Mesenchymal stem cell (in vitro differentiated cells and primary cell): ENCODE measurements at regions not wholly inside any gene's neighbourhood (a gene's known extent, or its start where the extent isn't known, plus 50 kb on each side); places are given as distances from the start of the nearest gene placed in this dataset.
A peak's percentile ranks its signal among the peaks of the same experiment; 100 is the strongest.

ENCODE experiments used
- DNase-seq: peaks from one replicate; pipeline ENCODE4 v3.0.0-alpha.2; 2013
- H2AFZ ChIP-seq: one replicate; pipeline ENCODE4 v1.6.1; 2013; ENCODE audit warnings: low read depth, mild to moderate bottlenecking, control low read depth, inconsistent platforms, low read length, moderate library complexity
- H2AK5ac ChIP-seq: 2 replicates; pipeline ENCODE4 v1.6.1; 2013; ENCODE audit warnings: low read length, moderate library complexity, mild to moderate bottlenecking, inconsistent platforms; ENCODE audit not compliant: severe bottlenecking
- H2BK120ac ChIP-seq: one replicate; pipeline ENCODE4 v1.6.1; 2013; ENCODE audit warnings: low read depth, mild to moderate bottlenecking, inconsistent platforms, low read length, moderate library complexity
- H2BK12ac ChIP-seq, 2 experiments: one replicate each; pipeline ENCODE4 v1.6.1; 2013; ENCODE audit warnings: inconsistent platforms in 2 of 2, low read length in 2 of 2, mild to moderate bottlenecking in 2 of 2, moderate library complexity in 2 of 2, control low read depth in 1 of 2
- H2BK15ac ChIP-seq: one replicate; pipeline ENCODE4 v1.6.1; 2013; ENCODE audit warnings: mild to moderate bottlenecking, low read depth, inconsistent platforms; ENCODE audit not compliant: poor library complexity, severe bottlenecking
- H2BK5ac ChIP-seq: 2 replicates; pipeline ENCODE4 v1.6.1; 2013; ENCODE audit warnings: low read depth, mild to moderate bottlenecking, low read length, control low read depth, inconsistent platforms; ENCODE audit not compliant: poor library complexity, severe bottlenecking
- H3K14ac ChIP-seq, 2 experiments: one replicate each; pipeline ENCODE4 v1.6.1; 2013; ENCODE audit warnings: inconsistent platforms in 2 of 2, low read length in 2 of 2, control low read depth in 1 of 2, mild to moderate bottlenecking in 1 of 2, moderate library complexity in 1 of 2
- H3K18ac ChIP-seq, 2 experiments: one replicate each; pipeline ENCODE4 v1.6.1; 2013; ENCODE audit warnings: inconsistent platforms in 2 of 2, low read length in 2 of 2, control low read depth in 1 of 2, low read depth in 1 of 2, mild to moderate bottlenecking in 1 of 2
- H3K23ac ChIP-seq, 2 experiments: one replicate each; pipeline ENCODE4 v1.6.1; 2013; ENCODE audit warnings: inconsistent platforms in 2 of 2, low read length in 2 of 2, mild to moderate bottlenecking in 2 of 2, moderate library complexity in 2 of 2, control low read depth in 1 of 2
- H3K27ac ChIP-seq: 2 replicates; pipeline ENCODE4 v1.5.1; 2013; ENCODE audit warnings: mild to moderate bottlenecking, moderate library complexity, low read length, control low read depth, inconsistent platforms; ENCODE audit not compliant: poor library complexity, severe bottlenecking
- H3K27me3 ChIP-seq, 2 experiments: 2 replicates each; pipeline versions ENCODE4 v1.6.1 to v1.7.0; 2013; ENCODE audit warnings: low read length in 2 of 2, mild to moderate bottlenecking in 2 of 2, moderate library complexity in 2 of 2, control low read depth in 1 of 2, inconsistent platforms in 1 of 2; ENCODE audit not compliant: control insufficient read depth in 1 of 2, insufficient read depth in 1 of 2
- H3K36me3 ChIP-seq, 2 experiments: 2 replicates each; pipeline versions ENCODE4 v1.6.1 to v1.7.0; 2013; ENCODE audit warnings: low read length in 2 of 2, control low read depth in 1 of 2, inconsistent platforms in 1 of 2, low read depth in 1 of 2, mild to moderate bottlenecking in 1 of 2; ENCODE audit not compliant: insufficient read depth in 2 of 2, control insufficient read depth in 1 of 2
- H3K4ac ChIP-seq, 2 experiments: one replicate each; pipeline ENCODE4 v1.6.1; 2013; ENCODE audit warnings: inconsistent platforms in 2 of 2, low read length in 2 of 2, mild to moderate bottlenecking in 2 of 2, moderate library complexity in 2 of 2, control low read depth in 1 of 2, low read depth in 1 of 2
- H3K4me1 ChIP-seq: 2 replicates; pipeline ENCODE4 v1.6.1; 2013; ENCODE audit warnings: low read depth, low read length, control low read depth; ENCODE audit not compliant: control insufficient read depth, insufficient read depth
- H3K4me2 ChIP-seq: 2 replicates; pipeline ENCODE4 v1.6.1; 2013; ENCODE audit warnings: low read length, mild to moderate bottlenecking, inconsistent platforms; ENCODE audit not compliant: poor library complexity, severe bottlenecking
- H3K4me3 ChIP-seq, 2 experiments: 2 replicates each; pipeline versions ENCODE4 v1.5.1 to v1.7.0; 2013; ENCODE audit warnings: low read length in 2 of 2, mild to moderate bottlenecking in 2 of 2, control low read depth in 1 of 2, low read depth in 1 of 2; ENCODE audit not compliant: insufficient read depth in 1 of 2
- H3K79me1 ChIP-seq: replicated peaks from 2 replicates; pipeline ENCODE4 v1.6.1; 2013; ENCODE audit warnings: mild to moderate bottlenecking, control low read depth, low read length, inconsistent platforms; ENCODE audit not compliant: poor library complexity, severe bottlenecking
- H3K9ac ChIP-seq: 2 replicates; pipeline ENCODE4 v1.7.0; 2013; ENCODE audit warnings: mild to moderate bottlenecking, low read length, moderate library complexity
- H3K9me3 ChIP-seq: 2 replicates; pipeline ENCODE4 v1.7.0; 2013; ENCODE audit warnings: mild to moderate bottlenecking, low read length; ENCODE audit not compliant: control insufficient read depth
- H4K8ac ChIP-seq: one replicate; pipeline ENCODE4 v1.6.1; 2013; ENCODE audit warnings: inconsistent platforms, mild to moderate bottlenecking, low read length, moderate library complexity
- H4K91ac ChIP-seq: one replicate; pipeline ENCODE4 v1.6.1; 2013; ENCODE audit warnings: mild to moderate bottlenecking, low read length, inconsistent platforms
- WGBS: methylation state at CpG from one replicate; pipeline ENCODE4 v1.1.7; 2013; ENCODE audit warnings: mixed read lengths; 5-methylcytosine and 5-hydroxymethylcytosine counted together

DNA sequence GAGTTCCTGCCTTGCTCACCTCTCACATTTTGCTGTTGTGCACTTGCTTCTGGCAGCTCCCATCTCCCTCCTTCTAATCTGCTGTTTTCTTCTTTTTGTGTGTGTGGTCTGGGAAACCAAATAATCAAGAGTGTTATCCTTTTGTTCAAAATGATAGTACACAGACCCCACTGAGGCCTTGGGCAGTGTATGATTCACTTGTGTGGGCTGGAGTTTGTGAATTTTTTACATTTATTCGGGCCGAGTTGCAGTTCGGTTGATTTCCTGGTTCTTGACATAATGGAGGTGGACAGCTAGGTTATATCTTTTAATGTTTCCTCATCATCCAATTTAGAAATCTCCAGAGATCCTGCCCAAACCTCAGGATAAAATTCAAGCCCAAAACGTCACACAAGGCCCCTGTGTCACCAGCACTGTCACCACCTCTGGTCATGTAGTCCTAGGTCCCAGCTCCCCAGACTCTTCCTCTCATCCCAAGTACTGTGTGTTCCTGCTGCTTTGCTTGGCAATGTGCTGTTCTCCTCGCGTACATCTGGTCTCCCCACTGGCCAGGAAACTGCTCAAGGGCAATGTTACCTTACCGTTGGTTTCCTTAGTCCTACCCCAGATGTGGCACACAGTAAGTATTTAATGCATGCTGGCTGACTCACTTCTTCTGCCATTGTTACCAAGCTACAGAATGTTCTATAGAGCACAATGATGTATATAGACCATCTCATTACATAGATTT lies 55.7 kb upstream of the PHACTR2 start:
- no peak overlapping the region for H2AFZ ChIP-seq
- H2BK5ac ChIP-seq: no peak overlapping the region
- H2BK12ac ChIP-seq: no peak overlapping the region
- H3K79me1 ChIP-seq: no peaks in the 10 kb centered on the region
- no peak overlapping the region for H4K8ac ChIP-seq
- H4K91ac ChIP-seq: no peak overlapping the region
- peak overlapping the region in 1 of 2 experiments; percentile 87 for H3K14ac ChIP-seq
- no peak overlapping the region for H2BK15ac ChIP-seq
- no peak overlapping the region for H3K23ac ChIP-seq
- no peak overlapping the region for H3K27ac ChIP-seq
- H3K27me3 ChIP-seq: no peaks in the 10 kb centered on the region
- no peak overlapping the region for H3K4me3 ChIP-seq
- no peak overlapping the region for H2AK5ac ChIP-seq
- H3K9ac ChIP-seq: no peak overlapping the region
- H2BK120ac ChIP-seq: no peak overlapping the region
- H3K4ac ChIP-seq: no peak overlapping the region
- peak overlapping the region in 1 of 2 experiments; percentile 74 for H3K18ac ChIP-seq
- no peaks in the 10 kb centered on the region for H3K9me3 ChIP-seq
- H3K4me2 ChIP-seq: no peak overlapping the region
- H3K36me3 ChIP-seq: no peaks in the 10 kb centered on the region
- peaks cover 2% of the 10 kb centered on the region for H3K4me1 ChIP-seq
- DNase-seq: no peak
- WGBS: 67% methylated on average over 6 of the region's 7 CpGs

DNA sequence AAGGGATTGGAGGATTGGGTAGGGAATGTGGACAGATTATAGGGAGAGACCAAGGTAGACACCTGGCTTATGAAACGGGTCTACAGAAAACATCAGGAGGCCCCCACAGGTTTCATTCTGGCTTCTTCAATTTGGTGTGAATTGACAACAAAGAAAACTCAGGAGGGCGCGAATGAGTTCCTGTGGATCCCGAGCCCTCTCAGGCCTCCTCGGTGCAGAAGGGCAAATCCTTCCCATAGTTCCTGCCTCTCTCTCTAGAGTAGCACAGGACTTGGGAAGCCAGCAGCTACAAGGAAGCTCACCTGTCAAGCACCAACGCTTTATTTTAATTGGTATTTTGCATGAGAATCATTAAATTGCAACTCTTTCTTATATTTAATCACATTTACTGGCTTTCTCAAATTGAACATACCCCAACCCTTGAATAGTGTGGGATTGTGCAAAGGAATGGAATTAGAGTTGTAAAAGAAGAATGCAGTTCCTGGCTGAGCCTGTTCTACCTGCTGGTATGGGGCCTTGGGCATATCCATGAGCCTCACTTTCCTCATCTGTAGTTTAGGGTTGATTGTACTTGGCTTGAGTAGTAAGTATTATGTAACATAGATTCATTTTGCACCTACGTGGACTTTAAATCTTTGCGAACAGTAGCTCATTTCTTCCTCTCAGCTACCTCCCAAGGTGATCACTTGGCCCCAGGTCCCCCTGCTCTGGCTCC lies 56.4 kb upstream of the PHACTR2 start:
- H3K14ac ChIP-seq: no peak overlapping the region
- H3K4me2 ChIP-seq: no peak overlapping the region
- H3K27me3 ChIP-seq: no peaks in the 10 kb centered on the region
- no peak overlapping the region for H2BK5ac ChIP-seq
- no peak overlapping the region for H3K4ac ChIP-seq
- no peak overlapping the region for H3K27ac ChIP-seq
- H3K23ac ChIP-seq: no peak overlapping the region
- no peak overlapping the region for H4K91ac ChIP-seq
- H2BK15ac ChIP-seq: no peak overlapping the region
- no peak overlapping the region for H4K8ac ChIP-seq
- H3K9ac ChIP-seq: no peak overlapping the region
- H2BK12ac ChIP-seq: no peak overlapping the region
- H3K79me1 ChIP-seq: no peaks in the 10 kb centered on the region
- no peak for DNase-seq
- no peaks in the 10 kb centered on the region for H3K36me3 ChIP-seq
- H2BK120ac ChIP-seq: no peak overlapping the region
- WGBS: 86% methylated on average over 7 of the region's 8 CpGs
- no peak overlapping the region for H3K4me3 ChIP-seq
- H3K9me3 ChIP-seq: no peaks in the 10 kb centered on the region
- H3K4me1 ChIP-seq: peaks cover 2% of the 10 kb centered on the region
- no peak overlapping the region for H3K18ac ChIP-seq
- H2AK5ac ChIP-seq: no peak overlapping the region
- H2AFZ ChIP-seq: no peak overlapping the region

DNA sequence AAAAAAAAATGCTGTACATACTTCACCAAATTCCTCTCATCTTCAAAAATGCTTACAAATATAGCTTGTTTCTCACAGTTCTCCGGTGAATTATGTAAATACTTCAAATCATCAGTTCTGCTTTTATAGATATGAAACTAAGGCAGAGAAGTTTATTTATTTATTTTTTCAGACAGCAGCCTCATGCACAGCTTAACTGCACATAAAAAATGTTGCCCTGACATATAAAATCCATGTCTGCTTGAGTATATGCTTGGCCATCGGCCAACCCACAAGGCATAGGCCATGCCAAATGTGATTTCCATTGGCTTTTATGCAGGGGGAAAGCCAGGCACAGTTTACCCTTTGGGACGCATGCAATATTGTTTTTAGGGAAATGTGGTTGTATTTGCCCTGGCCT lies 57.3 kb upstream of the PHACTR2 start:
- Histone ChIP-seq H4K91ac (no peak overlapping the region), H2BK120ac (no peak overlapping the region), H3K9me3 (no peaks in the 10 kb centered on the region), H3K27me3 (no peaks in the 10 kb centered on the region), H3K36me3 (no peaks in the 10 kb centered on the region), H3K4ac (no peak overlapping the region), H4K8ac (no peak overlapping the region), H3K4me1 (peaks cover 2% of the 10 kb centered on the region), H2BK12ac (no peak overlapping the region), H2AK5ac (no peak overlapping the region), H3K79me1 (no peaks in the 10 kb centered on the region), H3K14ac (no peak overlapping the region), H3K4me2 (no peak overlapping the region), H3K18ac (no peak overlapping the region), H2AFZ (no peak overlapping the region), H2BK15ac (no peak overlapping the region), H3K23ac (no peak overlapping the region), H3K9ac (no peak overlapping the region), H3K4me3 (no peak overlapping the region), H2BK5ac (no peak overlapping the region), H3K27ac (no peak overlapping the region)
- no peak for DNase-seq
- WGBS: 100% methylated on average over 2 of the region's 3 CpGs

DNA sequence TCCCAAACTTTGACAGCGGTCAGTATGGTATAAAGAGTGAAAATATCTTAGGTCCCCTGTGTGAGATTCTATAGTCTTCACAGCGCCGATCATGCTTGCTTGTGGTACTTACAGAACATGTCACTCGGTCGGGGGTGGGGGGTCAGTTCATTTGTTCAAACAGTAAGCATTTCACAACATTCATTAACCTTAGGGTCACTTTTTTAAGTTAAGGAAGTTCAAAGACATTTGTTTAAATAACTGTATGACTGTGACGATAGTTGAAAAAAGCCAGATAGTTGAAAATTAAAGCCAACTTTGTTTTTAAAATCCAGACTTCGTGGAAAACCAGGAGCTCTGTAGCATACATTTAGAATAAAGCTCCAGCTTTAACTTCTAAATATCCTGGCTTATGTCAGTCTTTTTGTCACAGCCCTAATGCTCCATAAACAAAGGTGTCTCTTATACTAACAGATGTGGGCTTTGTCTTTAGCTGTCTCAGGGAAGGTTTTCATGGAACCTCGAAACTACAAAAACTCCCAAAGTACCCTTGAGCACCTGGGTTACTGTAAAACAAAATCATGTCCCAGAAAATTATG lies 57.9 kb upstream of the PHACTR2 start:
- no peak overlapping the region for H2AK5ac ChIP-seq
- H3K27me3 ChIP-seq: no peaks in the 10 kb centered on the region
- H2BK120ac ChIP-seq: no peak overlapping the region
- no peak overlapping the region for H3K27ac ChIP-seq
- no peak overlapping the region for H4K8ac ChIP-seq
- no peak overlapping the region for H2BK12ac ChIP-seq
- H3K18ac ChIP-seq: no peak overlapping the region
- H3K9ac ChIP-seq: no peak overlapping the region
- H2BK5ac ChIP-seq: no peak overlapping the region
- WGBS: 67% methylated on average over 4 of the region's 8 CpGs
- H3K4ac ChIP-seq: no peak overlapping the region
- peaks cover 2% of the 10 kb centered on the region for H3K4me1 ChIP-seq
- no peak overlapping the region for H2BK15ac ChIP-seq
- no peak overlapping the region for H3K23ac ChIP-seq
- H3K4me3 ChIP-seq: no peak overlapping the region
- H4K91ac ChIP-seq: no peak overlapping the region
- no peak overlapping the region for H3K4me2 ChIP-seq
- no peak overlapping the region for H2AFZ ChIP-seq
- no peak for DNase-seq
- H3K79me1 ChIP-seq: no peaks in the 10 kb centered on the region
- no peaks in the 10 kb centered on the region for H3K36me3 ChIP-seq
- no peaks in the 10 kb centered on the region for H3K9me3 ChIP-seq
- H3K14ac ChIP-seq: no peak overlapping the region
